ENCODE measurements at regions not wholly inside any gene's neighbourhood (a gene's known extent, or its start where the extent isn't known, plus 50 kb on each side); places are given as distances from the start of the nearest gene placed in this dataset.

DNA sequence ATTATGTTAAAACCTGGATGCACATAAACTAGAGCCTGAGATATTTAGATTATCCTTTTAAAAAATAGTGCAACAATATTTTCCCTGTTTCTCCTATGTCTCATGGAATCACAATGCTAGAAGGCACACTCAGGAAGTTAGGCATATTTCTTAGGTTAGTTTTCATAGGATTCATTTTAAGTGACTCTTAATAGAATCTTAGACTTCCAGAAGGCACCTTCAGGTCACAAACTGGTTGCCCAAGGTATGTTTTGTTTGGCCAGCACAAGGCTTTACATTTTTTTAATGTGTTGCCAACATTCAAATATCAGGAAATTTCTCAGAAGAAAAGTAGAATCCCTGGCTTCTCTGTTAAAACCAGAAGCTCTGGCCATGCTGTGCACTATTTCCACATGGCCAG lies 129.3 kb downstream of the LNPK start:
- TF ChIP-seq, protein P1, sequence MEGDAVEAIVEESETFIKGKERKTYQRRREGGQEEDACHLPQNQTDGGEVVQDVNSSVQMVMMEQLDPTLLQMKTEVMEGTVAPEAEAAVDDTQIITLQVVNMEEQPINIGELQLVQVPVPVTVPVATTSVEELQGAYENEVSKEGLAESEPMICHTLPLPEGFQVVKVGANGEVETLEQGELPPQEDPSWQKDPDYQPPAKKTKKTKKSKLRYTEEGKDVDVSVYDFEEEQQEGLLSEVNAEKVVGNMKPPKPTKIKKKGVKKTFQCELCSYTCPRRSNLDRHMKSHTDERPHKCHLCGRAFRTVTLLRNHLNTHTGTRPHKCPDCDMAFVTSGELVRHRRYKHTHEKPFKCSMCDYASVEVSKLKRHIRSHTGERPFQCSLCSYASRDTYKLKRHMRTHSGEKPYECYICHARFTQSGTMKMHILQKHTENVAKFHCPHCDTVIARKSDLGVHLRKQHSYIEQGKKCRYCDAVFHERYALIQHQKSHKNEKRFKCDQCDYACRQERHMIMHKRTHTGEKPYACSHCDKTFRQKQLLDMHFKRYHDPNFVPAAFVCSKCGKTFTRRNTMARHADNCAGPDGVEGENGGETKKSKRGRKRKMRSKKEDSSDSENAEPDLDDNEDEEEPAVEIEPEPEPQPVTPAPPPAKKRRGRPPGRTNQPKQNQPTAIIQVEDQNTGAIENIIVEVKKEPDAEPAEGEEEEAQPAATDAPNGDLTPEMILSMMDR (conservative IDR thresholded peaks at IDR 0.05) = no peak
- no peak for TF ChIP-seq ZFX (IDR thresholded peaks at IDR 0.05)
- H3K27ac ChIP-seq = no peak overlapping the region

DNA sequence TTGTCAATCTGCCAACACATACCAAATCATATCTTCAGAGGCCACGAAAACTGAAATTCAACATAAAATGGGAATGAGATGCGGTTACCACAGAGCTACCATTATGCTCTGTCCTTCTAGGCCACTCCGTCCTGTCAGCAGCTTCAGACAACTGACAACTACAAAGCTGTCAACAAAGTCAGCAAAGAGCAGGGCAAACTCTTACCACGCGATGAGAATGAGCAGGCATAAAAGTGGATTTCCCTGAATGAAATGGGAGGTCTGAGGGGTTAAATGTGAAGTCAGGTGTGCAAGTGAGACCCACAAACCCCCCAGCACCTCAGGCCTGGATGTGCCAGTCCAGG lies 130.1 kb downstream of the LNPK start:
- no peak overlapping the region for H3K27ac ChIP-seq
- TF ChIP-seq ZFX (IDR thresholded peaks at IDR 0.05) = no peak
- TF ChIP-seq, protein P1 (conservative IDR thresholded peaks at IDR 0.05) = no peak

DNA sequence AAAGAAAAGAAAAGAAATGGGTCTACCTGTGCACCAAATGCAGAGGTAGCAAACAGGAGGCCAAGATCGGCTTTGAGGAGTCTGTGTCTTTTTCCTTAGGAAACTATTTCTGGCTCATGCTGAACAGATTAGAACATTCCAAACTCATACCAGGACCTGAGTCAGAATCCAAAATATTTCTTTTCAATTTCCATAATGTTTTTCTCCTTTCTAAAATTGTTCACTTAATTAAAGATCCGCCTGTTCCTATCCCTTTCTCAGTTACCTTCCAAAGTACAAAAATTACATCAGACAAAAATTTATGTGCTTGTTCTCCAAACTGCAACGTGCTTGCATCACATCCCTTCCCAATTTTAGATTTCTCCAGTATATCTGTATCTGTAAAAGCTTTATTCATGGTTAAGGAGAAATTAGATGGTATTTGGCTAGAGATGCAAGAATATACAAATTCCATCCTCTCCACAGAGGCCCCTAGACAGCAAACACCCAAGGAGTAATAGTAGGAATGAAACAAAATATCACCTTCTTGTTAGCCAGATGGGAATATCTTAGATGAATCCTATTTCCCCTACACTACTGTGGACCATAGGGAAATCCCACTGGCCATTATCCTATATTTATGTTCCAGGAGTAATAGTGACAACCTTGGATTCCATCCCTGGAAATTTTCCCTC lies 130.6 kb downstream of the LNPK start:
- no peak overlapping the region for H3K27ac ChIP-seq
- TF ChIP-seq, protein P1 (conservative IDR thresholded peaks at IDR 0.05) = no peak
- no peak for TF ChIP-seq ZFX (IDR thresholded peaks at IDR 0.05)

DNA sequence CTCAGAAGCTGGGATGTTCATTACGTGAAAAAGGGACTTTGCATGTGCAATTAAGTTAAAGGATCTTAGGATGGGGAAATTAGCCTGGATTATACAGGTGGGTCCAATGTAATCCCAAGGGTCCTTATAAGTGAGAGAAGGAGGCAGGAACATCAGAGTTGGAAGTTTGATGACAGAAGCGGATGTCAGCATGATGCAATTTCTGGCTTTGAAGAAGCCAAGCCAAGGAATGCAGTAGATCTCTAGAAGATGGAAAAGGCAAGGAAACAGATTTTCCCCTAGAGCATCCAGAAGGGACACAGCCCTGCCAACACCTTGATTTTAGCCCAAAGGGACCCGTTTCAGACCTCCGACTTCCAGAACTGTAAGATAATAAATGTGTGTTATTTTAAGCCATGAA lies 136.4 kb downstream of the LNPK start:
- no peak overlapping the region for H3K27ac ChIP-seq
- TF ChIP-seq ZFX (IDR thresholded peaks at IDR 0.05) = no peak
- TF ChIP-seq, protein P1 (conservative IDR thresholded peaks at IDR 0.05) = no peak

DNA sequence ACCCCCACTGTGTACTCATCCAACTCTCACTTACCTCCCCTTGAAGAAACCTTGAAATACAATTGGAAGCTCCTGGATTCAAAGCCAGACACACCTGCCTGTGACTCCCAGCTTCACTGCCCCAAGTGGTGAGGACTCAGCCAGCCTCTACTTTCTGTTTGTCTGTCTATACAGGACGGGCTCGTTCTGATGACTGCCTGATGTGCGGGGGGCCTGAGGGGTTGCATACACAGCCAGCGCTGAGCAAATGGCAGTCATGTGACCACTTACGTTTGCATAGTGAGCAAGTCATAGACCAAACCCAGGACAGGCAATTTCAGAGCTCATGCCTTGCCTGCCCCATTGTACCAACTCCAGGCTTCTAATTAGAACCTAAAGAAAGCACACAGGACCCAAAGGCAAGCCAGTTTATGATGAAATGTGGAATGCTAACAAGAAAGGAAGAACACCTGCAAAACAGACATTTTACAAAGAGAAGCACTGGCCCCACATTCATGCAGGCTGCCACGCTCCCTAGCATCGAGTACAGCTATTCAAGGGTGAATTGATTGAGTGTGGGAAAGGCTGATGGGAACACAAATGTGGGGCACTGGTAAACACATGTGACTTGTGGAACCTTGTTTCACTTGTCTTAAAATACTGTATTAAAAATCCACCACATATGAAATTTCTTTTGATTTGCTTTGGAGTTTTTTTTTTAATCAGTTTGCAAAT lies 137.8 kb downstream of the LNPK start:
- no peak overlapping the region for H3K27ac ChIP-seq
- no peak for TF ChIP-seq ZFX (IDR thresholded peaks at IDR 0.05)
- TF ChIP-seq, protein P1 (conservative IDR thresholded peaks at IDR 0.05) = no peak

DNA sequence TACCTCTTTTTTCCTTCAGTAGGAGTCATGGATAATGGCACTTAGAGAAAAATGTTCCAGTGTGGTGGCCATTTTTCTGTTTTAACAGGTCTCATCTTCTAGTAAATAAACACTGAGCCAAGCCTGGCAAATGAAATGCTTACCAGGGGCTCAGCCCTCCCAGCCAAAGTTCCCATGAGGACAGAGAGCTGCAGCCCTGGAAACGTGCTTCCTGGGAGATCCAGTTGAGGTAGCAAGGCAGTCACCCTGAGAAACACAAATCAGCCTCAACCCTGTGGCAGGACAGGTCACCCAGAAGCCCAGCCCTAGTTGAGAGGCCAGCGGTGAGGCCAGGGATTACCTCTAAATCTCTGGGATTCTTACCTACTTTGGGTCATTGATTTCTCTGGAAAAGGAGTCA lies 140.1 kb downstream of the LNPK start:
- no peak for TF ChIP-seq ZFX (IDR thresholded peaks at IDR 0.05)
- TF ChIP-seq, protein P1 (conservative IDR thresholded peaks at IDR 0.05) = no peak
- no peak overlapping the region for H3K27ac ChIP-seq

DNA sequence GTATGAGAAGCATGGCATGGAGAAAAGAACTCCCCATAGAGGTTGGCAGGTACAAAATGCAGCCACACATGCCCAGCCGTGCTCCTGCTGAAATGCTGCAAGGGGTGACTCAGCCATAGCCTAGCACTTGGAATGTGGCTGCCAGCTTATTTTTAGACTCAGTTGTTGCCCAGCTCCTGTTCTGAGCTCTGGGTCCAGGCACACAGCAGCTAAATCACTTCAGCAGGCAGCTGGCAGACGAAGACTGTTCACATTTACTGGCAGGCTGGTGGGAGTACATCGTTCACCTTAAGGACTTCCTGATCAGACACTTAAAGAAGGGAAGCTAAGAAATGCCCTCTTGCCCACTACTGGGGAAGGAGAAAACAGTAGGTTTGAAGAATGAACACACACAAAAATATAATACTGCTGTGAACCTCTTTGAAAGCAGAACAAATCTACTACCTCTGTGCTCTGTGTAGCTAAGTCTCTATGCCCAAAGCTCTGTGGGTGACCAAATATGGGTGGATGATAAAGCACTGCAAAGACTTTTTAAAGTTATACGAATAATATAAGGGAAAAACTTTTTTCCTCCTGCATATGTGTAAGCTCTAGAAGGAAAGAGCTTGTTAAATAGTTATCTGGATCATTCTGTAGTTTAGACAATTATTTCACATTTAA lies 146.1 kb downstream of the LNPK start:
- no peak for TF ChIP-seq ZFX (IDR thresholded peaks at IDR 0.05)
- TF ChIP-seq, protein P1 (conservative IDR thresholded peaks at IDR 0.05) = no peak

More for the DNA sequence above, 146.1 kb downstream of the LNPK start:
- no peak overlapping the region for H3K27ac ChIP-seq

Data from C4-2B (cell line).